NCI-H1417 (cell line): ENCODE measurements at regions not wholly inside any gene's neighbourhood (a gene's known extent, or its start where the extent isn't known, plus 50 kb on each side); places are given as distances from the start of the nearest gene placed in this dataset.
"Not testable (repeated sequence)": the region's sequence is repeated elsewhere in the genome, so short reads cannot be mapped to it uniquely, and the experiment has no call there.

Source experiments
- DNase-seq, 3 experiments: peaks; one replicate each; lab custom pipeline; 2025; lab: John Stamatoyannopoulos, UW

DNA sequence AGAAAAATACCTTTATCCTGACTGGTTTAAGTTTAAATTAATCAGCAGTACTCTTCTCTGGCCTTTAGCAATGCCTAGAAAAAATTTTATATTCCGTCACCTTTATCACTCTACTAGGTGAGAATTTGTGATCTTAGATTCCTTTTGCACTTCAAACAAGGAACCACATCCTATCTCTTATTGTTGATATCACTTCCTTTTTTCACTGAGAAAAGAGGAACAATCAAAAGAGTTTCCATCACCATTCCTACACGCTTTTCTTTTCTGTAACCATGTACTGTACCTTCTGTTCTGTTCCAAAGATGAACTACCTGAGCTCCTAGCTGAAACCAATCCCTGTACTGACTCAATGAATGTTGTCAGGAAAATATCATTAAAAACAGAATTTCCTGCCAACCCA lies 1379.0 kb upstream of the MIR17HG start:
- no peak for DNase-seq

- no peak for DNase-seq
These were observed 1377.2 kb upstream of the MIR17HG start for GRCh38 chr13:89970353-89970709.

DNA sequence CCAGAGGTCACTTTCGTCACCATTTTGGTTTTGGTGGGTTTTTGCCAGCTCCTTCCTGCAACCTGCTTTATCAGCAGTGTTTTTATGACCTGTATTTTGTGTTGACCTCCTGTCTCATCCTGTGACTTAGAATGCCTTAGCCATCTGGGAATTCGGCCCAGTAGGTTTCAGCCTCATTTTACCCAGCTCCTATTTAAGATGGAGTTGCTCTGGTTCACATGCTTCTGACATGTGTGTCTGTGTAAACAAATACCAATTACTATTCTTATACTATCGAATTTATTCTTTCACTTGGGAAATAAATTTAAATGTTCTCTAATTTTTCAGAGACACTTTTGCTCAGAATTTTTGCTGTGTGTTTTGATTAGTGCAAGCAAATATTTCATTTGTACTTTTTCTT lies 1370.3 kb upstream of the MIR17HG start:
- no peak for DNase-seq

DNA sequence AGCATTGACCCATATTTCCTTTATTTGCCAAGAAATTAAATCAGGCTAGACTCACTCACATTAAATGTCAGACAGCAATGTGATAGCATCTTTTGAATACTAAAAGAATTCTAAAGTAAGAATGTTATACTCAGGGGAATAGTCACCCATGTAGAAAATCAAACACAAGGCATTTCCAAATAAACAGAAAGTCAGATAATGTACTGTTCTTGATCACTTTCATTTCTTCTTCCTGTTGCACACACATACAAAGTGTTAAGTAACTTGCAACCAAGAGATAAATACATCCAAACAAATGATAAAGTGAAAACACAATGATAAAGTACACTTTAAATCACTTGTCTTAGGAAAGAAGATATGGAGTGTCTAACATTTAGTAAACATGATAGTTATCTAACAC lies 1366.6 kb upstream of the MIR17HG start:
- DNase-seq, result no peak

DNA sequence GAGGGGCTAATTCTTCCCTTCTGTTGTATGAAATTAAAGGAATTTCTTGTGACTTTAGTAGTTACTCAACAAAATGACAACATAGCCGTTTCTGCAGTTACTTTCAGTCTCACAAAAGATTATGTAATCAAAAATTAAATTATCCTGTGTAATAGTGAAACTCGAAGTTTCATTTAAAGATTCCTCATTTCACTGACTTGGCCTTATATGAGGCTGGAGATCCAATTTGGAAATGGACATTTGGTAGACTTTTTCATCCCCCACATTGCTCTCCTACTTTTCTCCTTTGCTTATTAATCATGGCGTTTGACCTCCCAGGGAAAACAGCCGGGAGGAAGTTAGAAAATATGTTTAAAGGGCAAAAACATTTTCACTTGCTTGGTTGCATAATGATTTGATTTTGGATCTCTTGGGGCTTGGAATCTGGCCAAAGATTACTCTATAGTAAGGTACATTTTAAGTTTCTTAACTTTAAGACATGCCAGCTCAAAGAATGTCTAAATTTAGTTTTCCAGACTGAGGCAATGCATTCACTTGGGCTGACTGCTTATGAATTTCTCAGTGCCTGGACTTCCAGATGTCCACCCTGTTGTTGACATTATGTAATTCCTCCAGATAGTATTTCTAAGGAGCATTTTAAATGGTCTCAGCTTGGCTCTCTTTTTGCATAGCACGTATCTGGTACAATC lies 1364.9 kb upstream of the MIR17HG start:
- DNase-seq, result no peak

GRCh38 chr13:89988206-89988605 lies 1359.3 kb upstream of the MIR17HG start:
- DNase-seq, result no peak

GRCh38 chr13:90003566-90003965 lies 1343.9 kb upstream of the MIR17HG start:
- DNase-seq, result no peak

DNA sequence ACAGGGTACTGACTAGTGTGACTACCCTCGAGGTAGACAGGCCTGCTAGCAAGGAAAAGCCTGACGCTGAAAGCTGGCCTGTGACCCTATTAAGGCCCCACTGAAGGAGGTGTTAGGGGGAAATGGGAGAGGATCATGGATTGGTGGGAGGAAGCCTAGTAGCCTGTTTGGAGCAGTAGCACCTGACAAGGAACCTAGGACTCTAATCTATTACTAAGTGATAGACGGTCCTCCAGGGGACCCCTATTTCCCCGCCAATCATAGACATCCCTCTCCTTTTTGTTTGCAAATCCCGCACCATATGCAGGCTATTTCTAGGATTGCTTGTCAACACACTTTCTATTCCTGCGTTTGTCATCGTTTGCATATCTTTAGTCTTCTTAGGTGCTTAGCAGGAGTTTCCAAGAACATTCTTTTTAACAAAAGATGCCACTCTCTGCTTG lies 1338.8 kb upstream of the MIR17HG start:
- no peak for DNase-seq

GRCh38 chr13:90014038-90014437 lies 1333.4 kb upstream of the MIR17HG start:
- DNase-seq, result no peak

DNA sequence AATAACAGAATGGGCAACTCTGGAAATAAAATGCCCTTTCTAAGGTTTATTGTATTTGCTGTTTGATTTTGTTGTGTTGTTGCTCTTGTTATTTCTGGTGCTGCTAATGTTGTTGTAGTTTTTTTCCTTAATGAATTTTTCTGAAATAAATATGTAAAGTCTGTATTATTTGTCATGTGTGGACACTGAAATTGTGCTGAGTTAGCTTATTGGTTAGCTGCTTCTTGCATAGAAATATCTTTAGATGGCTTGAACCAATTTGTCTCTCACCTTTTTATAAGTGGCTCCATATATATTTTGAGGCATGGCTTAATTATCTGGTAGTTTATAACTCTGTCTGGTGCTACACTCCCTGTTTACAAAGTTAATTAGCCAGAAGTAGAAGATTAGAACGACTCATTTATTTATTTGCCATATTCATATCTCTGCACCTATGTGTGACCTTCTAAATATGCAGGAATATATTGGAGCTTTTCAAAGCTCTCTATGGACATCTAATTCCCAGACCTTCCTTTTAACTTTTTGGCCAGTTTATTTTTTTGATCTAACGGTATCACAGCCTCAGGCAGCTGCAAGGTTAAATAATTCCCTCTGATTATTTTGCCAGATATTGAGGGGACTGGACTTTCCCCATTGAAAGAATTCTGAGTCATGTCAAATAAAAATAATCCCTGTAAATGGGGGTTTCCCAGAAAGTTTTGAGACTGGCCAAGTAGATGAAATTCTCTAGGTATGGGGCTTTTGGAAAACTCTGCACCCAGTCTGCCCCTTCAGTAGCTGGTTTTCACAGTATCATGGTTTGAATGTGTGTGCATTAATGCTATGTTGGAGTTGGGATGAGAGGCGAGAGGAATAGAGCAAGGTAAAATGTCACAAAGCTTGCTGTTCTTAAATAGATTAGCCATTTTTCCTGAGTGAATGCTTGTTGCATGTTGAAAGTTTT lies 1331.7 kb upstream of the MIR17HG start:
- DNase-seq, result no peak

GRCh38 chr13:90016688-90017087 lies 1330.8 kb upstream of the MIR17HG start:
- DNase-seq, result no peak

- DNase-seq, result no peak
These were observed 1326.9 kb upstream of the MIR17HG start for GRCh38 chr13:90020536-90021070.

DNA sequence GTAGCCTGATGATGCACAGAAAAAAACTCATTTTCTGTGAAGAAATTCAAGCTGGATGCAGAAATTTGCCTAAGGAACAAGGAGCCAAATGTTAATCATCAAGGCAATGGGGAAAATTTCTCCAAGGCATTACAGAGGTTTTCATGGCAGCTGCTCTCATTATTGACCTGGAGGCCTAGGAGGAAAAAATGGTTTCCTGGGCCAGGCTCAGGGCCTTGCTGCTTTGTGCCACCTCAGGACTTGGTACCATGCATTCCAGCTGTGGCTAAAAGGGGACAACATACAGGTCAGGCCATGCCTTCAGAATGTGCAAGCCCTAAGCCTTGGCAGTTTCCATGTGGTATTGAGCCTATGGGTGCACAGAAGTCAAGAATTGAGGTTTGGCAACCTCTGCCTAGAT lies 1320.1 kb upstream of the MIR17HG start:
- DNase-seq, result no peak

DNA sequence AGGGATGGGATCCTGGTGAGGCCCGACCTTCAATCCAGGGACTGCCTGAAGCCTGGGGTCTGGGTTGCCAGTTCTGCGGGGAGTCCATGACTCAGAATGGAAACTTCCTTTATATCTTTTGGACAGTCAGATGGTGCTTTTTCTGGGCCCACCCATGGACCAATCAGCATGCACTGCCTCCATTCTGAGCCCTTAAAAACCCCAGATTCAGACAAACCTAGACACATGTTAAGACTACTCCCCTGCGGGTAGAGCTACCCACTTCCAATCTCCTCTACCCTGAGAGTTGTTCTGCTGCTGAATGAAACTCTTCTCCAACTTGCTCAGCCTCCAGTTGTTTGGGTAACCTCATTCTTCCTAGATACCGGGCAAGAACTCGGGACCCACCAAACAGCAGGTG lies 1315.2 kb upstream of the MIR17HG start:
- no peak for DNase-seq

GRCh38 chr13:90032841-90033493 lies 1314.5 kb upstream of the MIR17HG start:
- DNase-seq, result no peak

DNA sequence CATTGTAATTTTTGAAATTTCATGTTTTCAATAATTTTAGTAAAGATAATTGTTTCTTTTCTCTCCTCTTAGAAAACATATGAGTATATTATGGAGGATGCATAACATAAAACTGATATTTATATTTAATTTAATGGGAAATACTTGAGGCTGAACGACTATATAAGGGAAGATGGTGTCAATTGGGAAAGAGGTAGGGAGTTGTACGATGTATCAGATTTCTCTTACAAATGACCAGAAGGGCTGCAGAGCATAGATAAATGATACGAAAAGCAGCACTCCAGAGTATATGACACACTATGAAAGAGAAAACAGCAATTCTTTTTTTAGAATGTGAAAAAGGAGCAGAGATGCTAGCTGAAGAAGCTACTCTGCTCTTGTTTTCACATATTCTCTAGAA lies 1308.0 kb upstream of the MIR17HG start:
- DNase-seq, result no peak

GRCh38 chr13:90047600-90047999 lies 1299.9 kb upstream of the MIR17HG start:
- DNase-seq, result no peak

DNA sequence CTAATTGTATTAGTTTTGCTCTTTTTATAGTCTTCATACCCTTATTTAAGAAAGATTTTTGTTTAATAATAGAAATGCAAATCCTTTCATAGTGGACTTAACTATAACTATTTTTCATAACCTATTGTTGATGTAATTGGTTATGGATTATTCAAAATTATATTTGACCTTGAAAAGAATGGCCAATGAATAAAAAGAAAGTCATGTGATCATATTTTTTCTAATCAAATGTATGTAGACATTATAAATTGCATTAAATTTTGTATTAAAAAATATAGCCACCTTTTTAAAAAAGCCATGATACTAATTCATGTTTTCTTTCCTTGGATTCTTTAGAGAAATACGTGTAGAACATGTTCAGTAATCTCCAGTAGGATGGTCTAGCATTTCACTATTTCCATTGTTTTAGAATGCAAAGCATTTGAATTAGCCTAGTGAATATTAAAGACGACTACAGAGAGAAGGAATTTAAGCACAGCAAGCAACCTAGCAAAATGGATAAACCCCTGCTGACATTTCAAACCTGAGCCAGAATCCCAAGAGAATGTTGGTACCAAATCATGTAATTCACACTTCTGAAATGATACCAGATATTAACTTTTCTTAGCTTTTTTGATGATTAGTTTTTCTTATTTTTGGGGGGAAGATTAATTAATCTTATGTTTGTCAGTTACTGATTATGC lies 1297.4 kb upstream of the MIR17HG start:
- DNase-seq, result no peak

DNA sequence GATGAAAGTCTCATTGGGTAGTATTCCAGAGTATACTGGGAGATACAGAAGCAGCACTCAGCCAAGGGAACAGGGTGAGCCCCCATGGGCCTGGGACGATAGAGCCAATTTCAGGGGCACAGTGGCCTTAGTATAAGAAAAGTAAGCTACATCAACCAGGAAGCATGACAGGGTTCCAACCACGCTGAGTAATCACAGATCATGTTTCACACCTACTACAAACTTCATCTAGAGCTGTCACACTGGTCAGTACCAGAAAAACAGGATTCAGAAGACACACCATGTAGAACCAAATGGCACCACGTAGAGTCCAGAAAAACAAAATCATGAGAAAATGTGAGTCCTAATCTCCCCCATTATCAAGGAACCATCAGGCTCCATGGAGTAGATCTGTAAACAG lies 1292.4 kb upstream of the MIR17HG start:
- no peak for DNase-seq

GRCh38 chr13:90055760-90056159 lies 1291.7 kb upstream of the MIR17HG start:
- DNase-seq, result no peak

- not testable (repeated sequence) for DNase-seq
These were observed 1283.3 kb upstream of the MIR17HG start for GRCh38 chr13:90064226-90064625.

- no peak for DNase-seq
These were observed 1278.8 kb upstream of the MIR17HG start for GRCh38 chr13:90068658-90069057.
